Left lung (tissue), 4 donors: ENCODE measurements at regions not wholly inside any gene's neighbourhood (a gene's known extent, or its start where the extent isn't known, plus 50 kb on each side); places are given as distances from the start of the nearest gene placed in this dataset.
A peak's percentile ranks its signal among the peaks of the same experiment; 100 is the strongest.

Source experiments
- ATAC-seq: fragments of 200-7000 bp; cut with Tn5 transposase; one replicate; pipeline ENCODE4 v1.9.1; 2020; ENCODE audit warnings: moderate library complexity
- DNase-seq, 4 donors: peaks; one replicate each; pipeline ENCODE4 v3.0.0-alpha.2; 2013 to 2020
- H3K27ac ChIP-seq, 2 donors: fragments of 200-600 bp; sonication (generic) in 1 of 2; one replicate each; pipeline versions ENCODE4 v1.5.0 to v1.8.0; 2020 to 2021
- H3K27me3 ChIP-seq, 2 donors: fragments of 200-600 bp; sonication (generic) in 1 of 2; one replicate each; pipeline versions ENCODE4 v1.5.0 to v1.8.0; 2020 to 2021
- H3K36me3 ChIP-seq, 2 donors: fragments of 200-600 bp; sonication (generic) in 1 of 2; one replicate each; pipeline versions ENCODE4 v1.5.0 to v1.8.0; 2020 to 2021
- H3K4me1 ChIP-seq, 2 donors: fragments of 200-600 bp; one replicate each; pipeline ENCODE4 v1.8.0; 2021
- H3K4me3 ChIP-seq, 2 donors: fragments of 200-600 bp; sonication (generic) in 1 of 2; one replicate each; pipeline versions ENCODE4 v1.5.0 to v1.8.0; 2020 to 2021; ENCODE audit warnings: mild to moderate bottlenecking in 1 of 2
- H3K9me3 ChIP-seq, 2 donors: fragments of 200-600 bp; sonication (generic) in 1 of 2; one replicate each; pipeline versions ENCODE4 v1.5.0 to v1.8.0; 2020 to 2021
- intact Hi-C, 2 donors: fragments of 100-400 bp; cut with DNase I; formaldehyde crosslinking; loops; one replicate each; pipeline versions ENCODE4 v1.11.2 to v1.14.2; 2022
- TF ChIP-seq, protein P1 (sequence below), 2 donors: fragments of 200-600 bp; sonication (generic) in 1 of 2; IDR thresholded peaks; one replicate each; pipeline versions ENCODE4 v1.5.0 to v1.8.0; 2021; ENCODE audit warnings: antibody characterized with exemption in 2 of 2
- donor health status: DM: no; HTN: yes; CAD: no.
- donor health status: DM: no; HTN: no; CAD: no.

DNA sequence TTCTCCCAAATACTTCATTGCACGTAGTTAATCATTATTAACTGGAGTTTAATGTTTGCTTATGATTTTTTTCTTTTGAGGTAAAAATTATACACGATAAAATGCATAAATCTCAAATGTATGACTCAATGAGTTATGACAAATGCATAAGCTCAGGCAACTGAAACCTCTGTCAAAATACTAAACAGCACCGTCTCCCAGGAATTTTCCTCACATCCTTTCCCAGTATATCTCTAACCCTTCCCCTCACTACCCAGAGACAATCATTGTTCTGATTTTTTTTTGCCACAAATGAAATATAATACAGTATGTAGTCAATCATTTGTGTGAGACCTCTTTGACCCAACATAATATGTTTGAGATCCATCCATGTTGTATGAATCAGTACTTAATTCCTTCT is 606.5 kb downstream of the CPS1 start:
- no peaks in the 10 kb centered on the region for H3K27me3 ChIP-seq
- ATAC-seq (no peak), DNase-seq (no peak)
- no peaks in the 10 kb centered on the region for H3K9me3 ChIP-seq
- H3K4me1 ChIP-seq: no peaks in the 10 kb centered on the region
- H3K27ac ChIP-seq: no peak overlapping the region
- H3K36me3 ChIP-seq: no peaks in the 10 kb centered on the region
- intact Hi-C loops: no loop called here
- H3K4me3 ChIP-seq: no peak overlapping the region
- TF ChIP-seq, protein P1, sequence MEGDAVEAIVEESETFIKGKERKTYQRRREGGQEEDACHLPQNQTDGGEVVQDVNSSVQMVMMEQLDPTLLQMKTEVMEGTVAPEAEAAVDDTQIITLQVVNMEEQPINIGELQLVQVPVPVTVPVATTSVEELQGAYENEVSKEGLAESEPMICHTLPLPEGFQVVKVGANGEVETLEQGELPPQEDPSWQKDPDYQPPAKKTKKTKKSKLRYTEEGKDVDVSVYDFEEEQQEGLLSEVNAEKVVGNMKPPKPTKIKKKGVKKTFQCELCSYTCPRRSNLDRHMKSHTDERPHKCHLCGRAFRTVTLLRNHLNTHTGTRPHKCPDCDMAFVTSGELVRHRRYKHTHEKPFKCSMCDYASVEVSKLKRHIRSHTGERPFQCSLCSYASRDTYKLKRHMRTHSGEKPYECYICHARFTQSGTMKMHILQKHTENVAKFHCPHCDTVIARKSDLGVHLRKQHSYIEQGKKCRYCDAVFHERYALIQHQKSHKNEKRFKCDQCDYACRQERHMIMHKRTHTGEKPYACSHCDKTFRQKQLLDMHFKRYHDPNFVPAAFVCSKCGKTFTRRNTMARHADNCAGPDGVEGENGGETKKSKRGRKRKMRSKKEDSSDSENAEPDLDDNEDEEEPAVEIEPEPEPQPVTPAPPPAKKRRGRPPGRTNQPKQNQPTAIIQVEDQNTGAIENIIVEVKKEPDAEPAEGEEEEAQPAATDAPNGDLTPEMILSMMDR (IDR thresholded peaks at IDR 0.05): no peak

DNA sequence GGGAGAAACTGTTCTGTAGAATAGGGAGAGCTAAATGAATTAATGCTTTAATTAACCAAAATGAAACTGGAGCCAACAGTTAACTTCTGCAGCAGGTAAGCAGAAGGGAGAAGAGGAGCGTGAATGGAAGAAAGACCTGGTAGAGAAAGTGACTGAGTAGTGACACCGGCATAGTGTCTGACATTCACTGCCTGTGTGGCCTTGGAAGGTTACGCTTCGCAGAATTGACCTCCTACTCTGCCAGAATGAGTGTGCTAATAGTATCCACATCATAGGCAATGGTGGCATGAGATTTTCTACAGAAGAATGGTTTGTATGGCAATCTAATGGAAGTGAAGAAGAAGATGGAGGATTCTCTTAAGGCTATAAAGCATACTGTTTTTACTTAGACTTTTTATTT is 614.4 kb downstream of the CPS1 start:
- H3K9me3 ChIP-seq: no peaks in the 10 kb centered on the region
- no peaks in the 10 kb centered on the region for H3K36me3 ChIP-seq
- H3K27me3 ChIP-seq: no peaks in the 10 kb centered on the region
- H3K4me1 ChIP-seq: no peaks in the 10 kb centered on the region
- TF ChIP-seq, protein P1 (IDR thresholded peaks at IDR 0.05): no peak
- H3K4me3 ChIP-seq: no peak overlapping the region
- ATAC-seq: no peak
- H3K27ac ChIP-seq: no peak overlapping the region
- intact Hi-C loops: no loop called here
- no peak for DNase-seq

DNA sequence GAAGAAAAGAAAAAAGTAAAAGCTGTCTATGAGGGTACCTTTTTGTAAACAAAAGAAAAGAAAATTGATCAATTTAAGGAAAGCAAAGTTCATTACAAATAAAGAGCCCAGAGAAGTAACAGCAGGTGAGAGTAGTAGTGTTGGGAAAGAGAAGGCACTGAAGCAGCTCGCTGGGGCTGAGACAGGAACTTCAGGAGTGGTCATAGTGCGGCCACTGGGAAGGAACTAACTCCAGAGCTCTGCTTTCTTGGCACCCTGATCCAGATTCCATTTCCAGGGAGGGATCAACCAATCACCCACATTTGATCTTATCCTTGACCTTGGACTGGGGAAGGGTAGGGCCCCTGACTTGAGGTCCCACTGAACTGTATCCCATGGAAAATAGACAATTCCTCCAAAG is 617.6 kb downstream of the CPS1 start:
- H3K27me3 ChIP-seq: no peaks in the 10 kb centered on the region
- intact Hi-C loops: no loop called here
- H3K36me3 ChIP-seq: no peaks in the 10 kb centered on the region

DNA sequence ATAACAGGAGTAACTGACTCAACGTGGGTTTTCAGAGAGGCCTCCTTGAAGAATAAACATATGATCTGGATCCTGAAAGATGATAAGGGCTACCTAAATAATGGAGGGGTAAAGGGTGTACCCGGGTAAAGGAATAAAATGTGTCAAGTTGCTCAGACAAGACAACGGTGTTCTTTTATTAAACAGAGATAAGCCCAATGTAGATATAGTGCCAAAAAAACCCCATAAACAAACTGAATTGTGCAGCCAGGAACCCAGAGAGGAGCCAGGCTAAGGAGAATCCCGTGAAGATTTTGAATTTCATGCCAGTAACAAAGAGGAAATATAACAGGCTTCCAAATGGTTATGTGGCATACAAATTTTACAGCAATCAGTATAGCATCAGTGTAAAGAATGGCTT is 618.2 kb downstream of the CPS1 start:
- H3K27me3 ChIP-seq: no peaks in the 10 kb centered on the region
- ATAC-seq: peak; percentile 29
- no peaks in the 10 kb centered on the region for H3K36me3 ChIP-seq
- no peaks in the 10 kb centered on the region for H3K4me1 ChIP-seq
- DNase-seq: no peak
- intact Hi-C loops: no loop called here
- H3K4me3 ChIP-seq: no peak overlapping the region
- TF ChIP-seq, protein P1 (IDR thresholded peaks at IDR 0.05): no peak
- no peaks in the 10 kb centered on the region for H3K9me3 ChIP-seq
- H3K27ac ChIP-seq: no peak overlapping the region

More for the DNA sequence above, 617.6 kb downstream of the CPS1 start:
- no peak for DNase-seq
- Histone ChIP-seq H3K9me3 (no peaks in the 10 kb centered on the region), H3K4me1 (no peaks in the 10 kb centered on the region), H3K27ac (no peak overlapping the region), H3K4me3 (no peak overlapping the region)
- TF ChIP-seq, protein P1 (IDR thresholded peaks at IDR 0.05): no peak
- ATAC-seq: peak; percentile 46

DNA sequence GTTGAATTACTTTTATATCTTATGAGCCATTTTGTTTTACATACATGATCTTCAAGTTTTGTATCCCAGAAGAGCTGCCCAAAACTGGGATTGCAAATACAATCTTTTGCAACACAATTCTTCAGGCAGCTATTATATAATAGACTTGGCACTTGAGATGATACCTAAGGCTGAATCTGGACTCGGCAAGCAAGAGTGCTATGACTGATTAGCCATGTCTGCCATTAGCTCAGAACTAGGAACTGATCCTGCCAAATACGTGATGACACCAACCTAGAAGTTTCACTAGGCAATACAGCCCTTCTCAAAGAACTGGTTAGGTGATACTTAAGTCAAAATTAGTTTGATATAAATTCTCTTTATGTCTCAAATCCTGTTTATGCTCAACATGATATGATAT is 619.6 kb downstream of the CPS1 start:
- no peak for ATAC-seq

More for the DNA sequence above, 619.6 kb downstream of the CPS1 start:
- TF ChIP-seq, protein P1 (IDR thresholded peaks at IDR 0.05): no peak
- intact Hi-C loops: no loop called here
- no peaks in the 10 kb centered on the region for H3K9me3 ChIP-seq
- no peaks in the 10 kb centered on the region for H3K36me3 ChIP-seq
- H3K4me1 ChIP-seq: no peaks in the 10 kb centered on the region
- H3K27me3 ChIP-seq: no peaks in the 10 kb centered on the region
- H3K27ac ChIP-seq: no peak overlapping the region
- DNase-seq: no peak
- no peak overlapping the region for H3K4me3 ChIP-seq
